ENCODE measurements at regions not wholly inside any gene's neighbourhood (a gene's known extent, or its start where the extent isn't known, plus 50 kb on each side); places are given as distances from the start of the nearest gene placed in this dataset. TPM values are rescaled to one million over a fixed set of nuclear protein-coding genes. Genes with fewer than 3 reads are reported as not detected.

GRCh38 chr10:22767859-22768258 is 53.5 kb upstream of the PIP4K2A start:
- no peaks in the 10 kb centered on the region for H3K4me1 ChIP-seq
- no peaks in the 10 kb centered on the region for H3K27me3 ChIP-seq
- 72 to 85% methylated on average over 2 of the region's 2 CpGs for WGBS, 2 donors
- TF ChIP-seq CTCF (IDR thresholded peaks at IDR 0.05) = no peak
- TF ChIP-seq POLR2A (IDR thresholded peaks at IDR 0.05) = no peak
- no peak overlapping the region for H3K27ac ChIP-seq
- DNase-seq = no peak
- intact Hi-C loops (cut with DNase I) = no loop called here
- no peaks in the 10 kb centered on the region for H3K9me3 ChIP-seq
- no peaks in the 10 kb centered on the region for H3K36me3 ChIP-seq
- H3K4me3 ChIP-seq (replicated peaks in 1 of 3) = no peak overlapping the region

- intact Hi-C loops (cut with DNase I) = no loop called here
- Histone ChIP-seq H3K9me3 (no peaks in the 10 kb centered on the region), H3K36me3 (no peaks in the 10 kb centered on the region), H3K27ac (no peak overlapping the region), H3K4me1 (no peaks in the 10 kb centered on the region), H3K4me3 (replicated peaks in 1 of 3) (no peak overlapping the region), H3K27me3 (no peaks in the 10 kb centered on the region)
- TF ChIP-seq CTCF (IDR thresholded peaks at IDR 0.05) (no peak), POLR2A (IDR thresholded peaks at IDR 0.05) (no peak)
- 64 to 75% methylated on average over 3 of the region's 3 CpGs for WGBS, 2 donors
- no peak for DNase-seq
Measured at GRCh38 chr10:22766693-22767092, 52.3 kb upstream of the PIP4K2A start.

GRCh38 chr10:22765660-22766547 is 51.5 kb upstream of the PIP4K2A start:
- intact Hi-C loops (cut with DNase I) = no loop called here
- no peak for DNase-seq
- Histone ChIP-seq H3K36me3 (no peaks in the 10 kb centered on the region), H3K27ac (no peak overlapping the region), H3K9me3 (no peaks in the 10 kb centered on the region), H3K27me3 (no peaks in the 10 kb centered on the region), H3K4me3 (replicated peaks in 1 of 3) (no peak overlapping the region), H3K4me1 (no peaks in the 10 kb centered on the region)
- WGBS, 2 donors = 92% methylated on average over 6 of the region's 6 CpGs
- no peak for TF ChIP-seq POLR2A (IDR thresholded peaks at IDR 0.05)
- TF ChIP-seq CTCF (IDR thresholded peaks at IDR 0.05) = no peak

- DNase-seq = no peak
- no peaks in the 10 kb centered on the region for H3K9me3 ChIP-seq
- intact Hi-C loops (cut with DNase I) = no loop called here
- H3K27ac ChIP-seq = no peak overlapping the region
- no peaks in the 10 kb centered on the region for H3K36me3 ChIP-seq
- H3K4me3 ChIP-seq (replicated peaks in 1 of 3) = no peak overlapping the region
- 81 to 84% methylated on average over 2 of the region's 2 CpGs for WGBS, 2 donors
- H3K4me1 ChIP-seq = no peaks in the 10 kb centered on the region
- TF ChIP-seq CTCF (IDR thresholded peaks at IDR 0.05) (no peak), POLR2A (IDR thresholded peaks at IDR 0.05) (no peak)
- H3K27me3 ChIP-seq = no peaks in the 10 kb centered on the region
Measured at GRCh38 chr10:22764639-22765038, 50.3 kb upstream of the PIP4K2A start.

Small RNAs in the stretch of these regions (small RNA-seq; reads per million reads assigned to genes)
- gene RNU6-413P = not detected
